ENCODE measurements at regions not wholly inside any gene's neighbourhood (a gene's known extent, or its start where the extent isn't known, plus 50 kb on each side); places are given as distances from the start of the nearest gene placed in this dataset.

DNA sequence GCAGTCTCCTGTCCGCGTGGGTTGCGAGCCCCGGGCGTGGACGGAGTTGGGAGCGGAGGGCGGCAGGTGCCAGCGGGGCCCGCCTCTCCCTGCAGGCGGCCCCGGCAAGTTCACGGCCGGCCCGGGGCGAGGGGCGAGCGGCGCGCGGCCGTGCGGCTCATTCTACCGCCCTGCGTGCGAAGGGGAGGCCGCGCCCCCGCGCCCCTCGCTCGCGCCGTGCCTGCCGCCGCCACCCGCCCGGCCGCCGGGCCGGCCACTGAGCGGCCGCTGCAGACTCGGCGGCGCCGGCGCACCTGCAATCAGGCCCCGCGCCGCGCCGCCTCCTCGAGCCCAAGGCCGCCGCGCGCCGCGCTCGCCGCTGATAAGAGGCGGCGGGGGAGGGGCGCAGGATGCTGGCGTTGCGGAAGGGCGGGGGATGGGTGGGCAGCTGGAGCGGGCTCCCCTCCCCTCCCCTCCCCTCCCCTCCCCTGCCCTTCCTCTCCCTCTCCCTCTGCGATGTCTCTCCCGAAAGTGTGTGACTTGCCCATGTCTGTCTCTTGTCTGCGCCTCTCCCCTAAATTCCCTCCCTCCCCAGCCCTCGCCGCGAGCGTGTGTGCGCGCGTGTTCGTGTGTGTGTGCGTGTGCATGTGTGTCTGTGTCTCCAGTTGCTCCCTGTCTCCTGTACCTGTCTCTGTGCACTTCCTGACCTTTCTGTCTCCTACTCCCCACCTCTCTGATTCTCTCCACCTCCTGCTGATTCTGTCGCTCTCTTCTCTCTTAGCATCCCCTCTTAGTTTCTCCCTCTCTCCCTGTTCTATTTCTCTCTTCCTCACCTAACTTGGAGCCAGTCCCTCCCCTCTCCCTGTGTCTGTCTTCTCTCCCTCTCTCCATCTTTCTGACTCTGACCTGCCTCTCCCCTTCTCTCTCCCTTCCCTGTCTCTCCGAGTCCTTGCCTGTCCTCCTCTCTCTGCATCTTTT lies 768.1 kb upstream of the TBX3 start:
- DNase-seq: no peak

DNA sequence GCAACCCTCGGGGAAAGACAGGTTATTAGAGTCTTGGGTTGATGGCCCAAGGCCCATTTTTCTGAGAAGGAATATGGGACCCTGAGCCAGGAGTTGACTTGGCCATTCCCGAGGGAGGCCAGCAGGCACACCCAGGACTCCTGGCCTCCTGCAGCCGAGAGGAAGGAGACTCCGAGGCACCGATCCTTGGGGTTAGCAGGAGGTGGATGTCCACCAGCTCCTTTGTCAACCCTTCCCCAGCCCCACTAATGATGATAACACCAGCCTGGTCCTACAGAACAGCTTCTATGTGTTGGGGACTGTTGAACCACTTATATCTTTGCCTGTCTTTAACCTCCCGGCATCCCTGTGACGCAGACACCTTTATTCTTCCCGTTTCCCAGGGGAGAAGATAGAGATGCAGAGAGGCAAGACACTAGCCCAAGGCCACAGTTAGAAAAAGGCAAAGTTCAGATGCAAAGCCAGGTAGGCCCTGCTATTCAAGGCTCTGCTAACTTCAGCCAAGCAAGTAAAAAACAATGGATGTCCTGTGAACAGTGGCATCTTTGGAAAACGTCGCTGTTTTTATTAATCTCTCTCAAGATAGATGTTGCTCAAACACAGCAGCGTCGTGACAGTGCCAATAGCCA lies 767.3 kb upstream of the TBX3 start:
- no peak for DNase-seq

DNA sequence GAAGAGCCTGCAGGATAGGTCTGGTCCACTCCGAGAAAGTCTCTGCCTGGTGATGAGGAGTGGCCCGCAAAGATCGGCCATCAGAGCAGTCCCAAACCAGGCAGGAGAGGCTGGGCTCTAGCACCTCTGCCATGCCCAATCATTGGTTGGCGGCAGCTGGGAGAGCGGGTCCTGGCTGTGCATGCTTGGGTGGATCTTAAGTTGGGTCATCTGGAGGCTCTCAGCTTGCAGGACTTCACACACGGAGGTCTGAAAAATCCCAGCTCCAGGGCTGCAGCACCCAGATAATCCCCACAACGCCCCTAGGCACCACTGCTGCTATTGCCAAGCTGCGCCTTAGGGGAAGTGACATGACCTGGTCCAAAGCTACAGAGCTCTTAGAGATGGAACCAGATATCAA lies 766.7 kb upstream of the TBX3 start:
- no peak for DNase-seq

DNA sequence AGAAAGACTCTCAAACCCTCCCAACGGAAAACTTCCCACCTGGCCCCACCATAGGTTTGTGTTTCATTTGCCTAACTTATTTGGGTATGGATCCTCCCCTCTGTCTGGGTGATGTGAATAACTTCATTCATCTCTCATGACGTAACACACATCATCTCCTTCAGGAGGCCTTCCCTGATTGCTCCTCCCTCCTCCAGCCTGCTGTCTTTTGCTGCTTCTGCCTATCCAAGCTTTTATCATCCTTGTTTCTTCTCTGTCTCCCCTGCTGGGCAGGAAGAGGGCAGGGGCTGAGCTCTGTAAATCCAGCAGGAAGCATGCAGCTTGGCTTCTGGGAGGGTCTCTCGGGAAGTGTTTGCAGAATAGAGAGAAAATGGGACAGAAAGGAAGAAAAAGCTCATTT lies 766.0 kb upstream of the TBX3 start:
- no peak for DNase-seq

DNA sequence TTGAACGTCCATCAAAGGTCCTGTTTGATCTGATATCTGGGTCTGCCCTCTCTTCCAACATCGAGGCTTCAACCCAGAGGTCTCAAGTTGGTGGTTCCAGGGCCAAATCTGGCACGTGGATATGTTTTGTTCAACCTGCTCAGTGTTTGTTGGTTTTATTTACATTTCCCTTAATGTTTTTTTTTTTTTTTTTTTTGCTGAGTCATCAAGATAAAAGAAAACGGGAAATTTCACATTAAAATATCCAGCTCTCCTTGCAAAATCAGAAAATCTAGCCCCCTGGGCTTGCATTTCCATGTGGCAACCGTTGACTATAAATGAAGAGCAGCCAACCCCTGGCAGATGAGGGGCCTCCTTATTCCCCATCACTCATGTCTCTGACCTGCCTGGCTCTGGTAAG lies 765.6 kb upstream of the TBX3 start:
- no peak for DNase-seq

DNA sequence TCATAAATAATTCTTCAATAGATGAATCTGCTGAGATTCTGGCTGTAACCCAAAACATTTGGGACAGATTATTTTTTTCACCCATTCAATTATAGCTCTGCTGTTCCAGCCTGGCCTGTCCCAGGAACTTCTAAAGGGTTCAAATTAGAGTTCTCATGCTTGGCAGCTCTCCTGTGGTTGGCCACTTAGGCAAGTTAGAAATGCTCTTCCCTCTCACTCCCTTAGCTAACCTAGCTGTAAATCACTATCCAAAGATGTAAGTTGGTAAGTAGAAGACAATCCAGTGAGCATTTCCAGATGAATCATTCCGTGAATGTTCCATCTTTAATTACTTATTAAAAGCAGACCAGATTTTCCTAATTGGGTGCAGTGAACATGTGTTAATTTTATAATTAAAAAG lies 760.4 kb upstream of the TBX3 start:
- DNase-seq: no peak

DNA sequence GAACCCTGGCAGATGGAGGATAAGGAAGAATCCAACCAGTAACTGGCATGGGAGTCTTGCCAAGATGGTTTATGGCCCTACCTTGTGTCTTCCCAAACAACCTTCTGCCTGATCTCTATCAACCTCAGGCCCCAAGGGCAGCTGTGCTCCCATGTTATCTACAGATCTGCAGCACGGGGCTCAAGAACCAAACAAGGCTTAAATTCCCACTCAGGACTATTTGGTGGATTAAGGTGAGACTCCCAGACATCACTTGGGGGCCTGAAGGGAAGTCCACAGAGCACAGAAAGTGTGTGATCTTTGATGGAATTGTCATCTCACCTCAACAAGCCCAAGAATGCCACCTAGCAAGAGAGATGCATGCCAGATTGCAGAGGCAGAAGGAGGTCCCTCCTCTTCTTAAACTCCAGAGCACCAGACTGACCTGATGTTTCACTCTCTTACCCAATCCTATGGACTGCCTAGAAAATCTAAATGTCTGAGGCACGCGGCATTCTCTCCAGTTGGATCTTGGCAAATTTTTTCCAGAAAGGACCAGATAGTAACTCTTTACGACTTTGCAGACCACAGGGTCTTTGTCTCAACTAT lies 759.5 kb upstream of the TBX3 start:
- DNase-seq: no peak

DNA sequence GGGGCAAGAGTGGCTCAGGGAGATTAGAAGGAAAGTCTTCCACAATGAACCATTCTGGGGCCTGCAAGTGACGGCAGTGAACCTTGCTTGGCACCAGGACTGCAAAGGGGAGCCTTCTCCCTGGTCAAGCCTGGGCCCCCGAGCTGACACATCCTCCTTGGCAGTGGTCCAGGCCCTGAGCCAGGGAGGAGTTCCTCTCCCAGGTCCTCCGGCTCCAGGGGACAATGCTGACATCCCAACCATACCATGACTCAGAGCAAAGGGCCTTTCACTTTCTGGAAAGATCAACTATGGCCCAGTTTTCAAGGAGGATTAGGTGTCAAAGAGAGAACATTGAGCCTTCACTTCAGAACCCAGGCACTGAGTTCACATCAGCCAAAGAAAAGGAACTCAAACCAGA lies 756.5 kb upstream of the TBX3 start:
- DNase-seq: no peak

DNA sequence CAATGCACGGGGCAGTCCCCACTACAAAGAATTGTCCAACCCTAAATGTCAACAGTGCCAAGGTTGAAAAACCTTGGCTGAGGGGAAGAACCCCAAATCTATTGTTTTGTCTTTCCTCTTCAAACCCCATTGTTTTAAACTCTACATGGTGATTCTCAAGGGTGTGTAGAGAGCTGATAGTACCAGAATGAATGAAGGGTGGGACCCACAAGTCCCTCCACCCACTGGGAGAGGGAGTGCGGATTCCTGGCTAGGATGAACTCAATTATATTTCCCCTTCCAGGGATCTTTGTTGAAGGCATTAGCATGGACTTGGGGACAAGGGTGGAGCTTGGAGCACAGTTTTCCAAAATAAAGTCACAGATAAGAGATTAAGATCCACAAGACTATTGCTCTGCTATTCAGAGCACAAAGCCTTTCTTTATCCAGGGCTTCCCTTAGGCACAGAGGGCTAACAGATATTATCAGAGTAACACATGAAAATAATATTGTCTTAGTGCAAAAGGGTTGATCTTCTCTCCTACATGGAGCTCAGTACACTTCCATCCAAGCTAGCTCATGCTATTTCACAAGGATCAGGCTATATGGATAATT lies 755.1 kb upstream of the TBX3 start:
- no peak for DNase-seq

DNA sequence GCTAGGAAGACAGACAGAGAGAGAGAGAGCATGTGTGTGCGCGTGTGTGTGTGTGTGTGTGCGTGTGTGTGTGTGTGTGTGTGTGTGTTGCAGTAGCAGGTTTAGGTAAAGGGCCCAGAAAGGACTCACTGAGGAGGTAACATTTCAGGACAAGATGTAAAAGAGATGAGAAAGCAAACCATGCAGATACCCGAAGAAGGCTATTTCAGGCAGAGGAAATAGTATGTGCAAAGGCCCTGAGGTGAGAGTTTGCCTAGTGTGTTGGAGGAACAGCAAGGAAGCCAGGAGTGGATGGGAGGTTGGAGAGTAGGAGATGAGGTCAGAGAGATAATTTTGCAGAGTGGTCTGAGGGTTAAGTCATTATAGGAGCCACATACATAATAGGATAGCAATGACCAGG lies 754.3 kb upstream of the TBX3 start:
- DNase-seq: no peak

DNA sequence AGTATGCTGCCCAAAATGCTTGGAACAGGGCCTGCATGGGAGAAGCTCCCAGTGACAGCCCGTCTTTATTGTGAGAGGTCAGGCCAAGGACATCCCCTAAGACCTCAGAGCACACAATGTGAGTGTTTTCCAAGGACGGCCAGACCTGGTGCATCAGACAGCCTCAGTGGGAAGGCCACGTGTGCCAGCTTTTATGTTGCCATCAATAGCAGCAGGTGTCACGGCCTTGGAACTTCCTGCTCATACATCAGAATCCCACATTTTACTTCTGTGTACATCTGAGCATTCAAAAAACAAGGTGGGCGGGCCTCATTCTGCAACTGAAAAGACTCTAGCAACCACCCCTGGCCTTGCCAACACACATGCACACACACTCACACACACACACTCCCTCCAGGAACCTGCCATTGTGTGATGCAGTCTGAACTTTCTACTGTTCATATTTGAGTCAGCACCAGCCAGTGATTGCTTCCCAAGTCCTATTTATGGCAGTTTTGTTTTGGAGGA lies 753.1 kb upstream of the TBX3 start:
- no peak for DNase-seq

DNA sequence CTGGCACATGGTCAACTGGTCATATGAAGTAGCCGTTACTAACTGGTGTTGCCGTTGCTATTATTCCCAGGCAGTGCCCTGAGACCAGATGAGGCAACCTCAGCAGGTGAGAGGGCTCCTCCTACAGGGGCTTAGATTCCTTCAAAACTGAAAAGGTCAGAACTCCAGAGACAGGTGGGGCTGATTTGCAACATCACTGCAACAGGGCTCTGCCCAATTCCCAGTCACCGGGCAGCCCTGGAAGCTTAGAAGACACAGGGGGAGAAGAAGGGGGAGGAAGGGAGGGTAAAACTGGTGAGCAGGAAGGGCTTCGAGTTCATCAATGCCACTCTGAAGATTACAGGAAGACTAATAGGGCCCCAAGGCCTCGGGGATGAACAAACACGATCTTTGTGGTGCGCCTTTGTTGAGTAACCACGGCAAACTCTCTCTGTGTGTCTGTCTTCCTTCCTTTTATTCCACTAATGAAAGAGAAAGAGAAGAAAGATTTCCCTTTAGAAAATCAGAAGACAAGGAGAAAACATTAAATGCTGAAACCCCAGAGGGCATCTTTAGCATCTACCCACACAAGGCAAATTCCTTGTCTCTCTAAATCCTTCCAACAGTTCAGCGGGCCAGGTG lies 749.1 kb upstream of the TBX3 start:
- DNase-seq: no peak

DNA sequence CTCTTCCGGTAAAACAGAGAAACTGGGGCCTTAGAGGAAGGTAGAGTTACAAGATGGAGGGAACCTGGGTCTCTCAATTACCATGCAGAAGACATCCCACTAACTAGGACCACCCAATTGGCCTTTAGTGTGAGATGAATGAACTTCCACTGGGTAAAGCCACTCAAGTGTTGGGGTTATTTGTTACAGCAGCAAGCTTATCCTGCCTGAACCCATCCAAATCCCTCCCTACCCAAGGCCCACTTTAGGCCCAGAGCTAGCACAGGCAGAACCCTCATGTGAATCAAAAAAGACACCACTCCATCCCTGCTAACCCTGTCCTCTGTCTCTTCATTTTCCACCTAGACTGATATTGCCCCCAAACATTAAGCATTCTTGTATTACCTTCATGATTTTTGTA lies 746.7 kb upstream of the TBX3 start:
- DNase-seq: no peak

DNA sequence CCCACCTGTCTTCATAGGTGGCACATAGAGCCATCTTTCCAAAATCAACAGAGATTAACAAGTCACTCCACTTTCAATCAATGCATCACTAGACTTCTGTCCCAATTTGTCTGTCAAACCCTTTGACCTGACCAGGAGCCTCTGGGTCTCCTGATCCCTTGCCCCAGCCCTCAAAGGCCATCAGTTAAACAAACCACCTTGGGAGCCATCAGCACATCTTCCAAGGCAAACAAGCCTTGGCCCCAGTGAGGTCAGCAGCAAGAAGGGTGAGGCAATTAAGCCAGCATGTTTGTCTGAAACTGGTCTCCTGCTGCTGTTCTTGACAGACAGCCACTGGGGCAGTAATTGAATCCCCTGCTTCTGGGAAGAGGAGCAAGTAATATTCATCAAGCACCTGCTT lies 742.8 kb upstream of the TBX3 start:
- DNase-seq: no peak

DNA sequence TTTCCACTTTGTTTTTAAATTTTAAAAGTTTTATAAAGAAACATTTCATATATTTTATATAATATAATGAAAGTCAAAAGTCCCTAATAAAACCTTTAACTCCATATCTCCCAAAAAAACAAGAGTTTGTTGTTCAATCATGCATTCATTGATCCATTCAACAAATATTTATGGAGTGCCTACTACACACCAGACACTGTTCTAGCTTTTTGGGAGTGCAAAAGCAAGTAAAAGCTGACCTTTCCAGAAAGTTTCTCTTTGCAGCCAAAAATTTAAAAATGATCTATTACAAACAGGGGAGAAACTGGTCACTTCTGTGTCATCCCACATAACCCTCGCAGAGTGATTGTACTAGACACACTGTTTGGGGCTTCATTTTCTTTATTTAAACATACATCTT lies 740.0 kb upstream of the TBX3 start:
- no peak for DNase-seq

DNA sequence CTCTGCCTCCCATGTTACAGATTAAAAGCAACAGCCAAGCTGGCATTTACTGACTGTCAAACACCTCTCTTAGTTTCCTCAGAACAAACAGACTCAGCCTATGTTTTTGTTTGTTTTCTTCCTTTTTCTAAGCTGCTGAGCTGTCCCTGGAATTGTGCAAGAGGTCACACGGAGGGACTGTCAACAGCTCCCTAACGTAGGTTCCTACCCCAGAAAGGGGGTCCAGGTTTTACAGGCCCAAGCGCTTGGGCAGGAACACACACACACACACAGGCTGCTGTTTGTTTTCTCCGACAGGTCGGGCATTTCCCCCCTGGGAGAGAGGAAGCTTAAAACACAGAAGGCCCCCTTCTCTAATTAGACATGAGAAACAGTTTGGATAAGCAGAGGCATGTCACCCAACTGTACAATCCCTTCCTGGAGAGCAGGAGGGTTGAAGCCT lies 739.6 kb upstream of the TBX3 start:
- DNase-seq: no peak

DNA sequence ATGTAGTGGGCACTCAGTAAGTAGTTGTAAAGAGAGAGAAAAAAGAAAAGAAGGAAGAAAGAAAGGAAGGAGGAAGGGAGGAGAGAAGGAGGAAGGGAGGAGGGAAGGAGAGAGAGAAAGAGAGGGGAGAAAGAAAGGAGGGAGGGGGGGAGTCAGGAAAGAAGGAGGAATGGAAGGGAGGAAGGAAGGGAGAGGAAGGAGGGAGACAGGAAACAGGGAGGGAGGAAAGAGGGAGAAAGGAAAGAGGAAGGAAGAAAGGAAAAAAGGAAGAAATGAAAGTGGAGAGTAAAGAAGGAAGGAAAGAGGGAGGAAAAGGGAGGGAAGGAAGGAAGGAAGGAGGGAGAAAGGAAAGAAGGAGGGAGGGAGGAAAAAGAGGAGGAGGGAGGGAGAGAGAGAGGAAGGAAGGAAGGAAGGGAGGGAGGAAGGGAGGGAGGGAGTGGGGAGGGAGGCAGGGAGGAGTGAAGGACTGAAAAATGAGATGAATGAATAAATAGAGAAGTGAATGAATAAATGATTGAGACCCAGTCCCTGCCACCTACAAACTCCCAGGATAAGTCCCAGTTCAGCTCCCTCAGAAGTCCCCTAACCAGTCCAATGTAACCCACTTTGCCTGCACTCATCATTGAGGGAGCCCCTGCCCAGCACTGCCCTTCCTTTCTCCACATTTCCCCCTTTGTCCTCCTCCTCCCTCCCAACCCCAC lies 739.0 kb upstream of the TBX3 start:
- DNase-seq: no peak

DNA sequence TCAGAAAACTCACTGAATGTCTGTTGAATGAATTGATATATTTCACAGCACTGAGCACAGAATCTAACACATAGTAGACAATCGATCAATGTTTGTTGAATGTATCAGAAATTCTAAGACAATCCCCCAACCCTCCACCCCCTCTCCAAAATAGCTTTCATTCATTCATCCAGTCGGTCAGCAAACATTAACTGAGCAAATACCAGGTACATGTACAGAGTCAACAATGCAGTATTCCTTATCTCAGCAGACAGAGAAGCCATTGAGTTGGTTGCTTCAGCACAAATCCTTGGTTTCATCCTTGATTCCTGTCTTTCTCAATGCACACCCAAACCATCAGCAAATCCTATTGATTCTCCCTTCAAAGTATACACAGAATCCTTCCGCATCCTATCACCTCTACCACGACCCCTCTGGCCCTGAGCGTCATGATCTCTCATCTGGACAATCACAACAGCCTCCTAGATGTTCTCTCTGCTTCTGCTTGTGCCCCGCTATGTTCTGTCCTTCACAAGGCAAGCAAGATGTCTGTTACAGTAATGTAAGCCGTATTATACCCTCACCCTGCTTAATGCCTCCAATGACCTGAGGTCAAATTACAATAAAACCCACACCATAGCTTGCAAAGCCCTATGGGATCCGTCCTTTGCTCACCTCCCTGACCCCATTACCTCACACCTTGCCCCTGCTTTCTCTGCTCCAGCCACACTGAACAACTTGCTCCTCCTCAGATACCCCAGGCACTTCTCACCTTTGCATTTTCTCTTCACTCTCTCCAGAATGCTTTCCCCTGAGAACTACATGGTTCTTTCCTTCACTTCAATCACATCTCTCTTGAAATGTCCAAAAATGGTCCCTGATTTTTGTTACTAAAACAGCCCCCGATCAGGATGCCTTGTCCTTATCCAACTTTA lies 738.1 kb upstream of the TBX3 start:
- no peak for DNase-seq

DNA sequence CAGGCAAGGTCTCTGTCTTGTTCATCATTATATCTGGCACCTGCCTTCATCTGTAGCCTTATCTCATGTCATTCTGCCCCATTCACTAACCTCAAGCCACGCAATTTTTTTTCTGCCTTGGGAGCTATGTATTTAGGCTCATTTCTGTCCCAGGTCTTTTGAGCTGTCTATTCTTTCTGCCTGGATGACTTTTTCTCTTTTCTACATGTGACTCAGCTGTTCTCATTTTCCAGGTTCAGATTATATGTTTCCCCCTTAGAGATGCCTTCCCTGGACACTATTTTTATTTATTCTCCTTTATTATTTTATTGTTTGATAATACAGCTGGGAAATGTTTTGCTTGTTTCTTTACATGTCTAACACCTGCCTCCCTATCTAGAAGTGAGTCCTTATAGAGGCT lies 737.4 kb upstream of the TBX3 start:
- DNase-seq: no peak

DNA sequence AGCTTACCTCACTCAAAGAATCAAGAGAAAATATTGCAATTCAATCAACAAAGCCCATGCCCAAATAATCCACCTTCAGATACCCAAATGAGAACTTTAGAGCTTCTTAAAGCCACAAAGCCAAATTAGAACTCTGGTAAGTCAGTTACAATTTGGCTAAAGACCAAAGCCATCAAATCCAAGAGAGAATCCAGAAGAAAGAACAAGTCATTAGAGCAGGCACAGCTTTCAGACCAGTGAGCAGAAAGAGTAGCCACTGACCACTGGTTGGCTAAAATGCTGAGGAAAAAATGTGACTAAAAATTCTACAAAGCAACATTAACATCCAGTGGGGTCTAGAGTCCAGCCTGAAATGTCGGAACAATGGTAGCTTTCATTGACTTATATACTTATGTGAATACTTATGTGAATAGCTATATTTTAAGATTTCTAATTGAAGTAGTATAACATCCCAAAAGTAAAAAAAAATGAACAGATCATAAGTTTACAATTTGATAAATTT lies 735.2 kb upstream of the TBX3 start:
- no peak for DNase-seq

DNA sequence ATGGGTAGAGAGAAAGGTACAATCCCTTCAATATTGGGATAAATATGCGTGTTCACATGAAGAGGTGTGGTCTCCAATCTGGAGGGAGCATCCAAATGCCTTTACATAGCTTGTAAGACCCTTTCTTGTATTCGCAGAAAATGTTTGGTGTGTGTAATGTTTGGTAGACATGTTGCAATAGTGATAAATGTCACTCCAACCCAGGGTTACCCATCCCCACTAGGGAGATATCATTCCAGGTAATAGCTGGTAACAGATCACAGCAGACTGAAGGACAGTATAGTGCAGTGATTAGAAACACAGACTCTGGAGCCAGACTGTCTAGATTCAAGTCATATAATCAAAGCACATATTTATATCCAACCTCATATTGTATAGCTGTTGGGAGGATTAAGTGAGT lies 733.6 kb upstream of the TBX3 start:
- DNase-seq: no peak

Measured in activated CD4-positive, alpha-beta T cell treated with anti-CD3 and anti-CD28 coated beads, Interleukin-2, amount 50 U/mL, for 16 hours (primary cell).